ENCODE measurements at regions not wholly inside any gene's neighbourhood (a gene's known extent, or its start where the extent isn't known, plus 50 kb on each side); places are given as distances from the start of the nearest gene placed in this dataset.

GRCh38 chr2:16055848-16056580 lies 115.7 kb downstream of the MYCN start:
- peak overlapping the region in 2 of 3 experiments; percentile 41 to 80; a peak in 1 of 7 replicates for H3K27ac Mint-ChIP-seq
- WGBS (ENCODE audit: extremely low coverage, insufficient read length, low lambda C conversion rate), result no CpG with 5 or more reads among the region's 7 CpGs

More at GRCh38 chr2:16055848-16056580, 115.7 kb downstream of the MYCN start:
- peaks cover 9% of the 10 kb centered on the region for H3K4me1 ChIP-seq (ENCODE audit: insufficient read depth, low read length)
- H2BK15ac ChIP-seq (ENCODE audit: low read depth, low read length), result no peak overlapping the region
- H3K79me1 ChIP-seq (ENCODE audit: insufficient read depth, low read depth, low read length, poor library complexity, severe bottlenecking), result no peaks in the 10 kb centered on the region
- H3K36me3 Mint-ChIP-seq (ENCODE audit: insufficient read depth in 1 of 3, low read depth in 3 of 3), result peaks cover 0 to 4% (median under 1%) of the 10 kb centered on the region in 3 experiments; a peak in 3 of 7 replicates
- H2BK20ac ChIP-seq (ENCODE audit: low read depth, low read length, poor library complexity, severe bottlenecking), result no peak overlapping the region
- H3K23ac ChIP-seq (ENCODE audit: insufficient read length, low read depth, low read length), result no peak overlapping the region
- peaks cover 0 to under 1% of the 10 kb centered on the region in 2 experiments; a peak in 2 of 5 replicates for H3K9me3 Mint-ChIP-seq
- no peak overlapping the region for H4K8ac ChIP-seq (replicated peaks; ENCODE audit: insufficient read length, low read depth, low read length)
- no peak for TF ChIP-seq CTCF (conservative IDR thresholded peaks at IDR 0.05)
- H3K4me2 ChIP-seq (ENCODE audit: insufficient read depth, insufficient read length, low read length), result no peak overlapping the region
- H4K5ac ChIP-seq (ENCODE audit: insufficient read length, low read depth, low read length), result no peak overlapping the region
- no peak overlapping the region for H3K4me3 Mint-ChIP-seq
- H2AFZ ChIP-seq (ENCODE audit: low read length), result no peak overlapping the region
- H3K79me2 ChIP-seq (ENCODE audit: insufficient read depth, low read length), result no peaks in the 10 kb centered on the region
- no peaks in the 10 kb centered on the region for H3K27me3 ChIP-seq (ENCODE audit: insufficient read depth, low read length)
- no peak overlapping the region for H2BK12ac ChIP-seq (ENCODE audit: insufficient read length, low read depth, low read length)
- no peak overlapping the region for H3K14ac ChIP-seq (ENCODE audit: insufficient read depth, low read length)
- H3K9me3 ChIP-seq (ENCODE audit: control insufficient read depth, low read depth, low read length), result no peaks in the 10 kb centered on the region
- H2BK120ac ChIP-seq (ENCODE audit: low read depth, low read length, poor library complexity, severe bottlenecking), result no peak overlapping the region
- no peak overlapping the region for H3K18ac ChIP-seq (ENCODE audit: insufficient read length, low read depth, low read length)
- no peak for DNase-seq
- peaks cover 2% of the 10 kb centered on the region; the same call in 1 of the 2 replicates for H3K27me3 Mint-ChIP-seq (ENCODE audit: low read depth)
- no peak overlapping the region for H3T11ph ChIP-seq (ENCODE audit: low read length)
- no peaks in the 10 kb centered on the region for H4K20me1 ChIP-seq (ENCODE audit: control insufficient read depth, insufficient read depth, insufficient read length)
- no peak overlapping the region for H3K56ac ChIP-seq (ENCODE audit: insufficient read length, low read depth, low read length)
- H3K4me1 Mint-ChIP-seq, result peaks cover 17 to 22% of the 10 kb centered on the region in 2 experiments
- H3K4ac ChIP-seq (ENCODE audit: low read depth, low read length), result no peak overlapping the region
- H4K91ac ChIP-seq (ENCODE audit: insufficient read length, low read depth, low read length), result no peak overlapping the region
- H2AK5ac ChIP-seq (ENCODE audit: insufficient read length, low read length), result no peak overlapping the region
- H3K23me2 ChIP-seq (ENCODE audit: insufficient read length, low read depth, low read length, poor library complexity, severe bottlenecking), result no peaks in the 10 kb centered on the region
- no peak overlapping the region for H3K27ac ChIP-seq (ENCODE audit: insufficient read length, low read depth, low read length)
- H3K9ac ChIP-seq (ENCODE audit: extremely low read depth, insufficient read length, low read length), result no peak overlapping the region
- no peak overlapping the region for H2BK5ac ChIP-seq (ENCODE audit: insufficient read length, low read length)

Measured in H9 (cell line).